Transverse colon (tissue), 4 donors: ENCODE measurements at regions not wholly inside any gene's neighbourhood (a gene's known extent, or its start where the extent isn't known, plus 50 kb on each side); places are given as distances from the start of the nearest gene placed in this dataset.

Experiments
- DNase-seq: peaks from one replicate; pipeline ENCODE4 v3.0.0-alpha.2; 2019
- H3K27ac ChIP-seq, 4 donors: fragments of 200-600 bp; sonication (generic); 2 replicates each; pipeline ENCODE4 v1.5.1; 2016 to 2018; ENCODE audit warnings: inconsistent platforms in 4 of 4
- H3K27me3 ChIP-seq: fragments of 200-600 bp; sonication (generic); 2 replicates; pipeline ENCODE4 v1.5.1; 2017; ENCODE audit warnings: inconsistent platforms
- H3K36me3 ChIP-seq, 4 donors: fragments of 200-600 bp; sonication (generic); 2 replicates each; pipeline ENCODE4 v1.5.1; 2017 to 2019; ENCODE audit warnings: inconsistent platforms in 4 of 4
- H3K4me1 ChIP-seq, 4 donors: fragments of 200-600 bp; sonication (generic); 2 replicates each; pipeline ENCODE4 v1.5.1; 2017 to 2020; ENCODE audit warnings: inconsistent platforms in 4 of 4
- H3K4me3 ChIP-seq, 4 donors: fragments of 200-600 bp; sonication (generic); 1 replicate in 1 of 4; 2 replicates in 3 of 4; pipeline versions ENCODE4 v1.5.1 to v1.6.1; 2017 to 2019; ENCODE audit warnings: inconsistent platforms in 4 of 4
- H3K9me3 ChIP-seq, 2 donors: fragments of 200-600 bp; sonication (generic); 2 replicates each; pipeline ENCODE4 v1.5.1; 2017 to 2019; ENCODE audit warnings: inconsistent platforms in 2 of 2
- EP300 ChIP-seq: sonication (generic); formaldehyde crosslinking; IDR thresholded peaks from one replicate; pipeline ENCODE4 v1.6.1; 2017; ENCODE audit warnings: antibody characterized with exemption, low read depth
- POLR2A ChIP-seq: fragments of 450-650 bp; IDR thresholded peaks from one replicate; pipeline ENCODE4 v1.6.1; 2016; ENCODE audit warnings: antibody characterized with exemption, mild to moderate bottlenecking, moderate library complexity
- POLR2AphosphoS5 ChIP-seq, 3 donors: sonication (generic); formaldehyde crosslinking; IDR thresholded peaks; one replicate each; pipeline ENCODE4 v1.6.1; 2016; ENCODE audit warnings: antibody characterized with exemption in 3 of 3
- WGBS, 2 donors: methylation state at CpG; one replicate each; pipeline ENCODE4 v1.1.5; 2018; ENCODE audit warnings: low coverage in 1 of 2; 5-methylcytosine and 5-hydroxymethylcytosine counted together
- in situ Hi-C, 4 donors: fragments of 200-750 bp; cut with MboI; loops; one replicate each; pipeline versions ENCODE4 v1.15.0 to v1.15.1; 2017; ENCODE audit warnings: low sequenced_read_pairs in 3 of 4, low pct_ligation_motif_present in 1 of 4, low pct_unique_long_range_greater_than_20kb in 1 of 4
- intact Hi-C: fragments of 100-400 bp; cut with DNase I; formaldehyde crosslinking; loops from one replicate; pipeline ENCODE4 v1.15.1; 2023; ENCODE audit warnings: low total_unique reads
- TF ChIP-seq, protein P1 (sequence below), 5 experiments: fragments of 200-600 bp in 3 of 5; fragments of 450-650 bp in 2 of 5; sonication (generic) in 3 of 5; IDR thresholded peaks; 1 replicate in 2 of 5; 2 replicates in 3 of 5; pipeline ENCODE4 v1.5.1; 2016 to 2017; ENCODE audit warnings: antibody characterized with exemption in 5 of 5, inconsistent platforms in 3 of 5, mild to moderate bottlenecking in 2 of 5, moderate library complexity in 1 of 5

DNA sequence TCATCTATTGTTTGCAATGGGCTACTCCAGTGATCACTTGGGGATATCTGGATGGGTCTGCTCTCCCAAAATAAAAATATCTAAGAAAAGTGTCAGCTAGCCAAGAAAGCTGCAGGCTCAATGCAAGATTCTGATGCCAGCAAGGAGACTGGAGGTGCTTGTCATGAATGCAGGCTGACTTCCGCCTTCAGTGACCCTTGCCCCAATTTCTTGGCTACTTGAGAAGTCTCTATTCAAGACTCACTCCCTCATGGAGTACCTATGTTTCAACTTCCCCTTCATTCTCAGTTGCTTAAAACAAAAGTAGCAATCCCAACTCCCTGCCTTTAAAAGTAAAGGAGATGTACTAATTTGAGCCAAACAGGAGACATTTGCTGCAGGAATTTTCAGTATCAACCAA lies 123.9 kb downstream of the GPR65 start:
- in situ Hi-C loops (no loop called here), intact Hi-C loops (loop anchor here (10.0 kb wide), 1 partner anchor 1084 kb away; no protein-coding TSS in a partner anchor)
- H3K27me3 ChIP-seq, result no peaks in the 10 kb centered on the region
- H3K9me3 ChIP-seq, result no peaks in the 10 kb centered on the region
- peaks cover 0 to 5% (median 0%) of the 10 kb centered on the region in 4 donors for H3K4me1 ChIP-seq
- H3K27ac ChIP-seq, result peak overlapping the region in 2 of 4 donors; percentile 30 to 54
- TF ChIP-seq POLR2A (no peak), EP300 (no peak), POLR2AphosphoS5 (IDR thresholded peaks at IDR 0.05) (no peak)
- TF ChIP-seq, protein P1, sequence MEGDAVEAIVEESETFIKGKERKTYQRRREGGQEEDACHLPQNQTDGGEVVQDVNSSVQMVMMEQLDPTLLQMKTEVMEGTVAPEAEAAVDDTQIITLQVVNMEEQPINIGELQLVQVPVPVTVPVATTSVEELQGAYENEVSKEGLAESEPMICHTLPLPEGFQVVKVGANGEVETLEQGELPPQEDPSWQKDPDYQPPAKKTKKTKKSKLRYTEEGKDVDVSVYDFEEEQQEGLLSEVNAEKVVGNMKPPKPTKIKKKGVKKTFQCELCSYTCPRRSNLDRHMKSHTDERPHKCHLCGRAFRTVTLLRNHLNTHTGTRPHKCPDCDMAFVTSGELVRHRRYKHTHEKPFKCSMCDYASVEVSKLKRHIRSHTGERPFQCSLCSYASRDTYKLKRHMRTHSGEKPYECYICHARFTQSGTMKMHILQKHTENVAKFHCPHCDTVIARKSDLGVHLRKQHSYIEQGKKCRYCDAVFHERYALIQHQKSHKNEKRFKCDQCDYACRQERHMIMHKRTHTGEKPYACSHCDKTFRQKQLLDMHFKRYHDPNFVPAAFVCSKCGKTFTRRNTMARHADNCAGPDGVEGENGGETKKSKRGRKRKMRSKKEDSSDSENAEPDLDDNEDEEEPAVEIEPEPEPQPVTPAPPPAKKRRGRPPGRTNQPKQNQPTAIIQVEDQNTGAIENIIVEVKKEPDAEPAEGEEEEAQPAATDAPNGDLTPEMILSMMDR (IDR thresholded peaks at IDR 0.05), result no peak
- DNase-seq, result peak; percentile 14
- 80 to 81% methylated on average over 1 of the region's 1 CpG for WGBS, 2 donors
- no peaks in the 10 kb centered on the region for H3K36me3 ChIP-seq
- H3K4me3 ChIP-seq, result no peak overlapping the region

DNA sequence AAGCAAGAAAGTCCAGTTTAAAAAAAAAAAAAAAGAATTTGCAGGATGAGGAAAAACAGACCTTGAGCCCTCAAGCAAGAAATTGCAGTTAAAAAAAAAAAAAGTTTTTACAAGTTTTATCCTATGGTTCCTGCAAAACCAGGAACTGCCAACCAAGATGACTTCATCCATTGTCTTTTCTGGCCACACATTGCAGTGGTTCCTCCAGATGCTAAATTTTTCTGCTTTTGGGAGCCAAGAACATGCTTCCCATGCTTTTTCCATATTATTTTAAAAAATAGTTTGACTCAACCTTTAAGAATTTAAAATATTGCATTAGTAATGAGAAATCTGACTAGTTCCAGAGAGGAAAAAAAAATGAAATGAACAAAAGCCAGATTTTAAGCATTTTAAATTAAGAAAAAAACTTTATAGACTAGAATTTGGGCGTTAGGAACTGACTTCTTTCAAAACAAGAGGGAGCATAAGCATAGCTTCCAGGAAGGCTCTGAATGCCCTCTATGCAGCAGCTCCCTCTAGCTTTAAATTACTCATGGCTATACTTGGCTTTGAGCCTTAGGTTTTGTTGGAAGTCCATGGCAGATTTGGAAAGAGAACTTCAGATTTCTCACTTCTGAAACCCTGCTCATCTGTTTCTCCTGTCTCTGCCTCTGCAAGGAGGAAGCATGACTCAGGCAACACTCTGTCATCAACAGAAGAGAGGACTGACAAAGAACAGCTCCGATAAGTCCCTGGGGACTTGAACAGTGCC lies 124.5 kb downstream of the GPR65 start:
- H3K4me3 ChIP-seq, result no peak overlapping the region

DNA sequence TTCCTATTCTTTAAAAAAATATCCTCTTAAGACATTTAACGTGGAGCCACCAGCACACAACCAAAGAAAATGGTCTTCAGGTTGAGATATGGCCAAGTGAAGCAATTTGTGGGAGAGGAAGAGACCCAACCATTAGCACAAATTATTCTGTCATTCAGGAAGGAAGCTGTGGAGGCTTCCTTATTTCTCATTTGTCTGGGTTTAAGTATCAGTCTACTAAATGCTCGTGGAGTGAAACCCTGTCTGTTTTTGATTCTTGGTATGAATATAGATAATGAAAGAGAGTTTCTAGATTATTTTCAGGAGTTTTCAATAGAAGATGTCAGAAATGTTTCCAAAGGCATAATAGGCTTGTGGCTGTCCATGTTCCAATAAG lies 125.1 kb downstream of the GPR65 start:
- Histone ChIP-seq H3K36me3 (no peaks in the 10 kb centered on the region), H3K27ac (peak overlapping the region in 3 of 4 donors; percentile 30 to 54 (median 50)), H3K4me1 (peaks cover 0 to 5% (median 0%) of the 10 kb centered on the region in 4 donors), H3K27me3 (no peaks in the 10 kb centered on the region), H3K4me3 (no peak overlapping the region), H3K9me3 (no peaks in the 10 kb centered on the region)
- no peak for DNase-seq
- 45 to 57% methylated on average over 2 of the region's 2 CpGs for WGBS, 2 donors
- intact Hi-C loops (no loop called here), in situ Hi-C loops (no loop called here)
- TF ChIP-seq, protein P1 (IDR thresholded peaks at IDR 0.05), result no peak
- TF ChIP-seq EP300 (no peak), POLR2AphosphoS5 (IDR thresholded peaks at IDR 0.05) (no peak), POLR2A (no peak)

More for the DNA sequence above, 124.5 kb downstream of the GPR65 start:
- Histone ChIP-seq H3K27ac (peak overlapping the region in 3 of 4 donors; percentile 30 to 54 (median 50)), H3K9me3 (no peaks in the 10 kb centered on the region), H3K27me3 (no peaks in the 10 kb centered on the region), H3K4me1 (peaks cover 0 to 5% (median 0%) of the 10 kb centered on the region in 4 donors), H3K36me3 (no peaks in the 10 kb centered on the region)
- no peak for DNase-seq
- intact Hi-C loops, result loop anchor here (10.0 kb wide), 1 partner anchor 1085 kb away; no protein-coding TSS in a partner anchor
- TF ChIP-seq, protein P1 (IDR thresholded peaks at IDR 0.05), result no peak
- no peak for TF ChIP-seq EP300
- no peak for TF ChIP-seq POLR2A
- TF ChIP-seq POLR2AphosphoS5 (IDR thresholded peaks at IDR 0.05), result no peak
- in situ Hi-C loops, result no loop called here
- WGBS, 2 donors, result 23 to 33% methylated on average over 2 of the region's 2 CpGs
